Activated CD4-positive, alpha-beta T cell treated with anti-CD3 and anti-CD28 coated beads, Interleukin-2, Interleukin-6, amounts not matched to agents 100 ng/mL and 50 ng/mL, durations not matched to agents 16 hours and 8 hours (primary cell): ENCODE measurements at regions not wholly inside any gene's neighbourhood (a gene's known extent, or its start where the extent isn't known, plus 50 kb on each side); places are given as distances from the start of the nearest gene placed in this dataset.

ENCODE experiments used
- DNase-seq: peaks from one replicate; pipeline ENCODE4 v3.0.0-alpha.2; 2020

- no peak for DNase-seq
Observed at GRCh38 chr21:32132409-32132808, 146.4 kb downstream of the MIS18A start.

DNA sequence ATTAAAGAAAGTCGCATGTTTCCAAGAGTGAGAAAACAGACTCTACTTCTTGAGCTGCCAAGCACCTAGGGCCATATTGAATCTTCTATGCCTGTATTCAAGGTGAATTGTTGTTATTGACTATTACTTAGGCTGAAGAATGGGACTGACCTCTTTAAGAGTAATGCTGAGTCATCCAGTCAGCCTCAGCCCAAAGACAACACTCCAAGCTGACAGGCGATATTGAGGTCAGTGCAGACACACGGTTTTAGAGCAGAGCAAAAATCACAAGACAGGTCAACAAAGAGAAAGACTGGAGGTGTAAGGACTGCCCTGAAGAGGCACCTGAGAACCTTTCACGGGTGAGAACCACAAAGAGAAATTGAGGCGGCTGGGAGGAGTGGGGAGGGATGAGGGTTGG, 146.9 kb downstream of the MIS18A start:
- no peak for DNase-seq

DNA sequence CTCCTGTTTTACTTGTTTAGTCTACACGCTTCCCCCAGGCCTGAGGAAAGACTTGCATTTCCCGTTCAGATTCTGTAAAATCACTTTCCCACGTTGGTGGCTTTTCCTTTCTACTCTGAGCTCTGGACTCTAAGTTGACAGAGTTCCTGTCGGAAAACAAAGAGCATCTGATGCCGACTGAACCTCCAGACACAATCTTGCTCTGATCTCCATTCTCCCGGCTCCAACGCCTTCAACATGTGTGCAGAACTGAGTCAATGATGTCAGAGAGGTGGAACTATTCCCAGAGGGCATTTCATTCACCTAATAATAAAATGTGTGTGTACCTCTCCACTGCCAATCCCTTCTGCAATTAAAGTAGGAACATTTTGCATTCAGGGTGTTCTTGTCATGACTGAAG, 147.7 kb downstream of the MIS18A start:
- DNase-seq, result no peak

DNA sequence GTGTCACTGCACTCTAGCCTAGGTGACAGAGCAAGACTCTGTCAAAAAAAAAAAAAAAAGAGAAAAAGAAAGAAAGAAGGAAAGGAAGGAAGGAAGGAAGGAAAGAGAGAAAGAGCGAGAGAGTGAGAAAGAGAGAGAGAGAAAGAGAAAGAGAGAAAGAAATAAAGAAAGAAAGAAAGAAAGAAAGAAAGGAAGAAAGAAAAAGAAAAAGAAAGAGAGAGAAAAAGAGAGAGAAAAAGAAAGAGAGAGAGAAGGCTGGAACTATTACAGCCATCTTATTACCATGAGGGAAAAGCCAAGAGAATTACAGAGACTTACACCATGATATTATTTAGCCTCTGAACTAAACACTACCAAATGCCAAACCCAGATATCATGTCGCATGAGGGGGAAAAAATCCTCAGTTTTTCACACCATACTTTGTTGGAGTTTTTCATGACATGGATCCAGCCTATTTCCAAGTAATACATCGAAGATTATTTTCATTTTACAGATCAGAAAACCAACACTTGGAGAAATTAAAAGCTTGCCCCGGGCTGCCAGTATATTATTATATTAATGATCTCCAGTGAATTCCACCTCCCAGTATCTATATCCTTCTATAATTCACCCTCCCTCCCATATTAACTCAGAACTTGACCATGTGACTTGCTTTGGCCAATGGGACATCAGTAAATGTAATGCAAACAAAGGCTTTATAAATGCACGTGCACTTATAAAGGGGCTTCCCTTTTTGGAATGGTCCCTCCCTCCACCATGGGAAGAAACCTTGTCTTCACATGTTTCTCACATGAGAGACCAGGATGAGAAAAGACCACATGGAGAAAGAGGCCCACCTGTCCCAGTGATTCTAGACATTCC, 148.6 kb downstream of the MIS18A start:
- no peak for DNase-seq

DNA sequence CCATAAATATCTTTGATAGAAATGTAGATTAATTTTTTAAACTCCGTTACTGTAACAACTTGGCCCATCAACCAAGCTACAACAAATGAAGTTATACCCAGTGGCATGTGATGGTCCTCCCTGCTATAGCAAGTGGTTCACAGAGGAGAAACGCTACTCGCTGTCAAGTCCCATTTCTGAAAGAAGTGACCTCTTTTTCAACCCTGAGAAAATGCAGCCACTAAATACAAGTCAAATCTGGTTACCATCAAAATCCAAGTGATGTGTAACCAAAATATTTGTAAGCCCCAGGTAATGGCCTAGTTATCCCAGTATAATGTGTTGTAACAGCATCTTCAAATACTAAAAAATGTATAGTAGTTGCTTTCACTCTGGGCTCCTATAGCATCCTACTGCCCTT, 151.8 kb downstream of the MIS18A start:
- no peak for DNase-seq

DNA sequence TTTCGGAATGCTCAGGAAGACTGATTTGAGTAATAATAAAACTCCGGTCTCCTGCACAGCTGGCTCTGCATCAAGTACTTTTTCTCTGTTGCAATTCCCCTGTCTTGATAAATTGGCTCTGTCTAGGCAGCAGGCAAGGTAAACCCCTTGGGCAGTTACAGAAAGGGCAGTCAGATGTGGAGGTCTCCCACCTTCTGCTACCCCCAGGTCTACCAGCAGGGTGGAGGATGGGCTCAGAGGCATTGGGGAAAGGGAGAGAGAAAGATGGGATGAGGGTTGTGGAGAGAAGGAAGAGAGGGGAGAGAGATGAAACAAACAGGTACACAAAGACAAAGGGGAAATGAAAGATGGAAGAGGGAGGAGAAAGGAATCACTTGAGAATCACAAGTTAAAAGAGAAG, 156.8 kb downstream of the MIS18A start:
- DNase-seq, result no peak

DNA sequence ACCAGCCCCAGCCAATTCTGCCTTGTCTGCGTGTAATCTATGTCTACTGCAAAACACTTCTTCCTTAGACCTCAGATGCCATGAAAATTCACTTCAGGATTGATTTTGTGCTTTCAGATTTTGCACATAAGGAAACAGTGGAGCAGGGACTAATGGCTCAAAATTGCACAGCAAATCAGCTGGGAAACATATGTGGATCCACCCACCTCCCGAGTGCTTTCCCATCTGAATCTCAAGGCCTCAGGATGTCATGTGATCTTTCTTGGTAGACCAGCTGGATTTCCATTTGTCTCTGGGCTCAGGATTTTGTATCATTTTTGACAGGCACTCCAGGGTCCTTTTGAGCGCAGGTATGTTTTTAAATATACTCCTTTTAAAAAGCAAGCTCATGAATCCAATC, 158.6 kb downstream of the MIS18A start:
- DNase-seq, result no peak

GRCh38 chr21:32119811-32120210, 159.0 kb downstream of the MIS18A start:
- DNase-seq, result no peak

DNA sequence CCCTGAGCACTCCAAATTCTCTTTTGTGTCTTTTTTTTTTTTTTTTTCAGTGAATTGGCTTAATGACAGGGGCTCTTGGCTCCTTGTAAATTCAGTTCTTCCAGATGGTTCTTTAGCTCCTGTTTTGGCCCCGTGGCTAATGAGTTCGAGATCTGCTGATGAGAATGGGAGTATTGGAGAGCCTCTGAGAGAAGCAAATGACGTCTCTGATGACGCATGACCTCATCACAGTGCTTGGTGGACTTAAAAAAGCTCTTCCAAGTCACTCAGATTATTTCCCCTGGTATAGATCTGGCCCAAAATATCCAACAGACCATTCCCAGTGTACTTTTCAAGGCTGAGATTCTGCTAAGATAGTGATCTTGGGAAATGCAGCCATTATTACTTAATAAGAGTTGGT, 159.5 kb downstream of the MIS18A start:
- no peak for DNase-seq

DNA sequence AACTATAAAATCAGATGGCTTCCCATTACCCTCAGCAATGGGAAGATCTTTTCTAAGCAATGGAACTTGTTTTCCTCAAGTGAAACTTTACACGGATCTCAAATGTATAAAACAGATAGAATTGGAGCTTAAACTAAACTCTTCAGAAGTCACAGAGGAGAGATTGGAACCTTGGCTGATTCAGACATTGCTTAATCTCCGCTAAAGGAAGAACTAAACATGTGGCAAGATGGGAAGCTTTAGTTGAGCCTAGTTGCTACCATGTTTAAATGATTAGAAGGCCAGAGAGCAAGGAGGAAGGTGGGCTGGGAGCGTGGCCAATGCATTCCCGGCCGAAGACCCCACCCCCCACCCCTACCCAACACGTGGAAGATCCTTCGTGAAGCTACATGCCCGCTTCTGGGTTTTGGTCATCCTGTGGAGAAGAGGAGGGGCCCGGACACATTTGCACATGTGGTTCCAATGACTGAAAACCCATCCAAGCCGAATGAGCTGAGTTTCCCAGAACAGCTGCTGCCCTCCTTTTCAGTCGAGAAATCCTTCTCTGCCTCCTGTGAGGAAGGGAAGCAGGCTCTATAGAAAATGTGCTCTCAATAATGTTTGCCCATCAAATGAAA, 164.3 kb downstream of the MIS18A start:
- no peak for DNase-seq

DNA sequence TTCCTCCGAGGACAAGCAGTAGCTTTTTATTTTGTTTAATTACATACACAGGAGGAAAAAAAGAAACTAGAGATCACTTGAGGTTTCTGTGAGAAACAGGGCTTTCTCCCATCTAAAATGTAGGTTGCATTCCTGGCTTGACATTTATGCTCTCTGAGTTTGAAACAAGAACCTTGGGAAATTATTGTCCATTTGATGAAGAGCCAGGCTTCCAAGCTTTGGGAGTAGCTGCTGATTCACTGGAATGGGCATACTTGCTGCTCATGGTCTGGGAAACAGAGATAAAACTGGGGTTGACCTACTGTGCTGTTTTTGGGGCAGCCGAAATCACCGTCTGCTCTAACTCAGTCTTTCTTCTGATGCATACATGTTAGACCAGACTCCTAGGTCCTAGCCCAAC, 165.4 kb downstream of the MIS18A start:
- no peak for DNase-seq

- DNase-seq, result no peak
Observed at GRCh38 chr21:32112195-32112594, 166.7 kb downstream of the MIS18A start.

DNA sequence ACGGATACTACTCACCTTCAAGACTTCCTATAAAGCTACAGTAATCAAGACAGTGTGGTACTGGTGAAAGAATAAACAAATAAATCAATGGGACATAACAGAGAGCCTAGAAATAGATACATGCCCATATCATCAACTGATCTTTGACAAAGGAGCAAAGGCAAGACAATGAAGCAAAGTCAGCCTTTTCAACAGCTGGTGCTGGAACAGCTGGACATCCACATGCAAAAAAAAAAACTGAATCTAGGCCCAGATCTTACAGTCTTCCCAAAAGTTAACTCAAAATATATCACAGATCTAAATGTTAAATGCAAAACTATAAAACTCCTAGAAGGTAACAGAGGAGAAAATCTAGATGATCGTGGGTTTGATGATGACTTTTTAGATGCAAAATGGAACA, 170.3 kb downstream of the MIS18A start:
- no peak for DNase-seq

DNA sequence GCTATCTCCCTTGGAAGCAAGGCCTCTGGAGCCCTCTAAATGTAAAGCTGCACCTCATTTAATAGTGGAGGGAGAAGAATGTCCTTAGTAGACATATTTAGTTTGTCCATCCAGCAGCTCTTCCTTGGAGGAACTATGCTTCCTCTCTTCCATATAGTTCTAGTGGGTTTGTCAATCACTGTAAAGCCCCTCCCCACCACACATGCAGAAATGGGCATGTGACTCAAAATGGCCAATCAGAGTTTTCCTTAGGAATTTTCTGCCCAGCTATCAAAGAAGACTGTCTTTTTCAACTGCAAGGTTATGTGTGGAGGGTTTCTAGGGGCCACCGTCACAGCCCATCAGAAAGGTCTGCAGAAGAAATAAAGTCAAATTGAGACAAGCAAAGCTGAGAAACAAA, 175.5 kb downstream of the MIS18A start:
- no peak for DNase-seq

- DNase-seq, result no peak
Observed at GRCh38 chr21:32102426-32102825, 176.4 kb downstream of the MIS18A start.

DNA sequence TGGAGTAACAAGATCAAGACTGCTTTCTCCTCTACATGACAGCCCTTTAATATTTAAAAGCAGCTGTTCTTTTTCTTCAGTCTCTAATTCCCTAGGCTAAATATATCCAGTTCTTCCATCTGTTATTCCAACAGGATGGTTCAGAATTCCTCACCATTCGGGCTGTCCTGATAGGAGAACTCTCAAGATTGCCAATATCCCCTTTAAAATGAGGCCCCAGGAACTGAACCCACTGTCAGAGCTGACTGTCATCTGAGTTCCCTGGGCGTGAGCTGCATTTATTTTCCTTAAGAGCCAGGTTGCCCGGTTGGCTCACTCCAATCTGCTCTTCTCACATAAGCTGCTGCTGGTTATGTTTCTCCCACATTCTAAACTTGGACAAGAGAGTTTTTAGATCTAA, 177.6 kb downstream of the MIS18A start:
- DNase-seq, result no peak

DNA sequence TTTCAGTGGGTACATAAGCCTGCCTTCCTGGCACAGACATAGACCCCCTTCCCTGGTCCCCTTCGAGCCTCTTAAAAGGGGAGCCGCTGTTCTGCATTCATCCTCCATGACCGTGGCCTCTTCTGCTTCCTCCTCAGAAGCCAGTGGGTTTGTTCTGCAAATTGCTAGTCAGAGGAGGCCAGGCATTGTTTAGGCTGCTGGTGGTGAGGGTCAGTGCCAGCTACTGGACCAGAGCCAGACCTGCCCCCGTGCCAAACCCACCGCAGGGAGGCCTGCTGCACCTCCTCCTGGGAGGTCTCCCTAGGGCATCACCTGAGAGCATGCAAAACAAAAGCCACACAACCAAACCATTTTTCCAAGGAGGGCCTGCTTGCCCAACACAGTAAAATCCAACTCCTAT, 178.4 kb downstream of the MIS18A start:
- no peak for DNase-seq

- DNase-seq, result no peak
Observed at GRCh38 chr21:32099812-32100416, 178.9 kb downstream of the MIS18A start.

DNA sequence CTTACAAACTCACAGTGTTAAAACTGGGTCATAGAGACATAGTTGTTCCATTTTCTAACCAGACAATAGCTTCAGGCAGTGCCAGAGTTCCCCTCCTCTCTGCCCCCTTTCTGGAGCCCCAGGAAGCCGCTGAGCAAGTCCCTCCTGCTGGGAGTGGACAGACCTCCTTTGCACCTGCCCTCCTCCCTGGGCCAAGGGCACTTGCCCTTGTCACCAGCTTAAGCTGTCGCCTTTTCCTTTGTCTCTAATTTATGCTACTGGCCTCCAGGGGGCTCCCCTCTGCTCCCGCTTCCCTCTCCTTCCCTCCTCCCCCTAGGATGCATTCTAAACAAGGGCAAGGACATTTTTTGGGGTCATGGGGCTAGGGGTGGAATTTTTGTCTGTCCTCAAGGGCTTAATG, 182.4 kb downstream of the MIS18A start:
- DNase-seq, result peak; percentile 21

- DNase-seq, result no peak
Observed at GRCh38 chr21:32094804-32095203, 184.0 kb downstream of the MIS18A start.

DNA sequence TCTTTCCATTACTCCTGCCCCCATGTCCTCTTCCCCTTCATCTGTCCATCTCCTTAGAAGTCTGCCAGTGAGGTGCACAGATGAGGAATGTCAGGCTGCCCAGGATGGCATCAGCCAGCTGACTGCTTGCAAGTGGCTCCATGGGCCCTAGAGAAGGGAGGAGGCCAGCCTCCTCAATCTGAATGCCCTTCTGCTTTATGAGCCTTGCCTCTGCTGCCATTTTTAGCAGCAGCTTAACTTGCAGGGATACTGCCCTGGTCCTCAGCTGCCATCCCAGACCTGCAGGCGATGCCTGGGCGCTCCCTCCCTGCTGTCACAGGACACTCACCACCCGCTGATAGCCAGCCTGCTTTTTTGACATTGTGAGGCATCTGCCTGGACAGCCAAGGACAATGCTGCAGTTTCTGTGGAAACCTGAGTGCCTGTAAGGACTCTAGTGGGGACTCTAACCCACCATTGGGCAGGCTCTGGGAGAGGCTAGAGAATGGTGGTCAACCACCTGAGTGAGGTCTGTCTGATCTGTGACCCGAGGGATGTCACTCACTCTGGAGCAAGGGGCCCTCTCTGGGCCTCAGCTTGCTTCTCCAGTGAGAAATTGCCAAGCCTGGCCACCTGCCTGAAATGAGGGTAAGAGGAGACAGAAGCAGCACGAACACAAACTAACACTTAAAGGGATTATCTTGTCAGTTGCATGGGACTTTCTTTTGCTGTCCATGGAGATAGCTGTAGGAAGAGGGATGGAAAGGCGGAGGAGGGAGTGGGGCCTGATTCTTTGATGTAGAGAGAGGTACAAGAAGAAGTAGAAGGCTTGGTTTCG, 185.0 kb downstream of the MIS18A start:
- no peak for DNase-seq

- no peak for DNase-seq
Observed at GRCh38 chr21:32090956-32091355, 187.9 kb downstream of the MIS18A start.

GRCh38 chr21:32089766-32090165, 189.1 kb downstream of the MIS18A start:
- no peak for DNase-seq
